H9 (cell line): ENCODE measurements at regions not wholly inside any gene's neighbourhood (a gene's known extent, or its start where the extent isn't known, plus 50 kb on each side); places are given as distances from the start of the nearest gene placed in this dataset.

Source experiments
- DNase-seq: peaks from one replicate; pipeline ENCODE4 v3.0.0-alpha.2; 2017
- H2AFZ ChIP-seq: one replicate; pipeline ENCODE4 v1.6.1; 2013; ENCODE audit warnings: mild to moderate bottlenecking, low read length, control low read depth, moderate library complexity
- H2AK5ac ChIP-seq: 2 replicates; pipeline ENCODE4 v1.6.1; 2013; ENCODE audit warnings: low read length, control low read depth, mixed read lengths; ENCODE audit not compliant: insufficient read length
- H2BK120ac ChIP-seq: one replicate; pipeline ENCODE4 v1.6.1; 2013; ENCODE audit warnings: low read depth, mild to moderate bottlenecking, low read length, control low read depth, inconsistent platforms; ENCODE audit not compliant: poor library complexity, severe bottlenecking
- H2BK12ac ChIP-seq: 2 replicates; pipeline ENCODE4 v1.6.1; 2013; ENCODE audit warnings: low read length, control low read depth, mixed read lengths, low read depth; ENCODE audit not compliant: insufficient read length
- H2BK15ac ChIP-seq: 2 replicates; pipeline ENCODE4 v1.6.1; 2013; ENCODE audit warnings: low read depth, low read length, control low read depth
- H2BK20ac ChIP-seq: one replicate; pipeline ENCODE4 v1.6.1; 2013; ENCODE audit warnings: low read depth, mild to moderate bottlenecking, low read length, control low read depth, inconsistent platforms; ENCODE audit not compliant: poor library complexity, severe bottlenecking
- H2BK5ac ChIP-seq: 2 replicates; pipeline ENCODE4 v1.6.1; 2013; ENCODE audit warnings: low read length, control low read depth, mixed read lengths; ENCODE audit not compliant: insufficient read length
- H3K14ac ChIP-seq: 2 replicates; pipeline ENCODE4 v1.6.1; 2013; ENCODE audit warnings: low read length, control low read depth; ENCODE audit not compliant: insufficient read depth
- H3K18ac ChIP-seq: 2 replicates; pipeline ENCODE4 v1.6.1; 2013; ENCODE audit warnings: low read depth, mild to moderate bottlenecking, mixed read lengths, low read length, control low read depth; ENCODE audit not compliant: insufficient read length
- H3K23ac ChIP-seq: 2 replicates; pipeline ENCODE4 v1.6.1; 2013; ENCODE audit warnings: low read length, control low read depth, mixed read lengths, low read depth; ENCODE audit not compliant: insufficient read length
- H3K23me2 ChIP-seq: 2 replicates; pipeline ENCODE4 v1.6.1; 2013; ENCODE audit warnings: low read depth, mild to moderate bottlenecking, mixed read lengths, low read length, control low read depth; ENCODE audit not compliant: insufficient read length, poor library complexity, severe bottlenecking
- H3K27ac ChIP-seq: 2 replicates; pipeline ENCODE4 v1.5.1; 2013; ENCODE audit warnings: low read length, control low read depth, mixed read lengths, low read depth; ENCODE audit not compliant: insufficient read length
- H3K27me3 ChIP-seq: 2 replicates; pipeline ENCODE4 v1.6.1; 2013; ENCODE audit warnings: low read length, control low read depth, inconsistent platforms; ENCODE audit not compliant: insufficient read depth
- H3K4ac ChIP-seq: 2 replicates; pipeline ENCODE4 v1.6.1; 2013; ENCODE audit warnings: low read depth, mild to moderate bottlenecking, control low read depth, inconsistent platforms, low read length, moderate library complexity
- H3K4me1 ChIP-seq: 2 replicates; pipeline ENCODE4 v1.6.1; 2013; ENCODE audit warnings: low read length, control low read depth, inconsistent platforms; ENCODE audit not compliant: insufficient read depth
- H3K4me2 ChIP-seq: 2 replicates; pipeline ENCODE4 v1.6.1; 2013; ENCODE audit warnings: low read length, control low read depth, mixed read lengths; ENCODE audit not compliant: insufficient read length, insufficient read depth
- H3K56ac ChIP-seq: 2 replicates; pipeline ENCODE4 v1.6.1; 2013; ENCODE audit warnings: low read depth, mild to moderate bottlenecking, mixed read lengths, low read length, control low read depth; ENCODE audit not compliant: insufficient read length
- H3K79me1 ChIP-seq: 2 replicates; pipeline ENCODE4 v1.6.1; 2013; ENCODE audit warnings: low read depth, mild to moderate bottlenecking, moderate library complexity, low read length, control low read depth, inconsistent platforms; ENCODE audit not compliant: insufficient read depth, poor library complexity, severe bottlenecking
- H3K79me2 ChIP-seq: 2 replicates; pipeline ENCODE4 v1.6.1; 2013; ENCODE audit warnings: low read length, control low read depth, inconsistent platforms; ENCODE audit not compliant: insufficient read depth
- H3K9ac ChIP-seq: 2 replicates; pipeline ENCODE4 v1.6.1; 2013; ENCODE audit warnings: low read length, control low read depth, mixed read lengths; ENCODE audit not compliant: insufficient read length; ENCODE audit errors: extremely low read depth
- H3K9me3 ChIP-seq: one replicate; pipeline ENCODE4 v1.6.1; 2013; ENCODE audit warnings: low read depth, low read length, inconsistent platforms; ENCODE audit not compliant: control insufficient read depth
- H3T11ph ChIP-seq: one replicate; pipeline ENCODE4 v1.6.1; 2013; ENCODE audit warnings: mild to moderate bottlenecking, low read length, control low read depth, inconsistent platforms
- H4K20me1 ChIP-seq: one replicate; pipeline ENCODE4 v1.6.1; 2013; ENCODE audit not compliant: control insufficient read depth, insufficient read length, insufficient read depth
- H4K5ac ChIP-seq: 2 replicates; pipeline ENCODE4 v1.6.1; 2013; ENCODE audit warnings: low read depth, mild to moderate bottlenecking, mixed read lengths, low read length, control low read depth; ENCODE audit not compliant: insufficient read length
- H4K8ac ChIP-seq: replicated peaks from 2 replicates; pipeline ENCODE4 v1.6.1; 2013; ENCODE audit warnings: low read length, control low read depth, mixed read lengths, low read depth; ENCODE audit not compliant: insufficient read length
- H4K91ac ChIP-seq: 2 replicates; pipeline ENCODE4 v1.6.1; 2013; ENCODE audit warnings: low read depth, mild to moderate bottlenecking, moderate library complexity, mixed read lengths, low read length, control low read depth; ENCODE audit not compliant: insufficient read length
- H3K27ac Mint-ChIP-seq, 3 experiments: 2 replicates in 2 of 3; 3 replicates in 1 of 3; pipeline ENCODE4 v1.8.0; 2020 to 2021; ENCODE audit warnings: mixed read lengths in 3 of 3, mild to moderate bottlenecking in 1 of 3, moderate library complexity in 1 of 3
- H3K27me3 Mint-ChIP-seq: 2 replicates; pipeline ENCODE4 v1.8.0; 2021; ENCODE audit warnings: low read depth, mild to moderate bottlenecking, moderate library complexity, mixed read lengths
- H3K36me3 Mint-ChIP-seq, 3 experiments: 2 replicates in 2 of 3; 3 replicates in 1 of 3; pipeline ENCODE4 v1.8.0; 2020 to 2021; ENCODE audit warnings: low read depth in 3 of 3, mixed read lengths in 3 of 3; ENCODE audit not compliant: insufficient read depth in 1 of 3
- H3K4me1 Mint-ChIP-seq, 2 experiments: 2 replicates each; pipeline ENCODE4 v1.8.0; 2020; ENCODE audit warnings: mixed read lengths in 2 of 2
- H3K4me3 Mint-ChIP-seq, 2 experiments: 2 replicates in 1 of 2; 3 replicates in 1 of 2; pipeline ENCODE4 v1.8.0; 2020 to 2021; ENCODE audit warnings: mild to moderate bottlenecking in 2 of 2, mixed read lengths in 2 of 2, moderate library complexity in 1 of 2
- H3K9me3 Mint-ChIP-seq, 2 experiments: 2 replicates in 1 of 2; 3 replicates in 1 of 2; pipeline ENCODE4 v1.8.0; 2020; ENCODE audit warnings: mild to moderate bottlenecking in 2 of 2, mixed read lengths in 2 of 2, moderate library complexity in 1 of 2
- CTCF ChIP-seq: fragments of 200-600 bp; sonication (generic); conservative IDR thresholded peaks from 3 replicates; pipeline ENCODE4 v1.8.0; 2021; ENCODE audit warnings: antibody characterized with exemption, mild to moderate bottlenecking
- WGBS: extraction: QIAGEN DNeasy Blood & Tissue Kit; methylation state at CpG from one replicate; pipeline ENCODE4 v1.1.7; 2013; ENCODE audit warnings: missing lambda C conversion rate, low lambda C conversion rate, mixed read lengths; ENCODE audit not compliant: insufficient read length; ENCODE audit errors: extremely low coverage; 5-methylcytosine and 5-hydroxymethylcytosine counted together

GRCh38 chrX:758917-759316 lies 128.3 kb downstream of the SHOX start:
- no peak overlapping the region for H2BK20ac ChIP-seq
- H2AK5ac ChIP-seq, result no peak overlapping the region
- H4K8ac ChIP-seq, result no peak overlapping the region
- no peaks in the 10 kb centered on the region for H3K27me3 ChIP-seq
- no peak overlapping the region for H4K91ac ChIP-seq
- no peak overlapping the region for H2AFZ ChIP-seq
- H3K79me1 ChIP-seq, result no peaks in the 10 kb centered on the region
- peaks cover 2 to 11% (median 4%) of the 10 kb centered on the region in 3 experiments for H3K36me3 Mint-ChIP-seq
- H3K4me1 Mint-ChIP-seq, result no peaks in the 10 kb centered on the region
- H3K4me3 Mint-ChIP-seq, result no peak overlapping the region
- no peak overlapping the region for H2BK120ac ChIP-seq
- H3K9me3 Mint-ChIP-seq, result peaks cover 14 to 15% of the 10 kb centered on the region in 2 experiments; a peak in 4 of 5 replicates
- H4K5ac ChIP-seq, result no peak overlapping the region
- no peak overlapping the region for H2BK5ac ChIP-seq
- no peak overlapping the region for H3K18ac ChIP-seq
- no peaks in the 10 kb centered on the region for H3K79me2 ChIP-seq
- H3K9ac ChIP-seq, result no peak overlapping the region
- no peak overlapping the region for H3K4me2 ChIP-seq
- WGBS, result no CpG with 5 or more reads among the region's 6 CpGs
- H2BK12ac ChIP-seq, result no peak overlapping the region
- H3K23ac ChIP-seq, result no peak overlapping the region
- no peak overlapping the region; a peak in 1 of 7 replicates for H3K27ac Mint-ChIP-seq
- H3K9me3 ChIP-seq, result no peaks in the 10 kb centered on the region
- H3K56ac ChIP-seq, result no peak overlapping the region
- no peak overlapping the region for H3K4ac ChIP-seq
- H3K4me1 ChIP-seq, result no peaks in the 10 kb centered on the region
- H3K27ac ChIP-seq, result no peak overlapping the region
- H3K23me2 ChIP-seq, result no peaks in the 10 kb centered on the region
- no peaks in the 10 kb centered on the region for H4K20me1 ChIP-seq
- peaks cover 41% of the 10 kb centered on the region for H3K27me3 Mint-ChIP-seq
- no peak overlapping the region for H3K14ac ChIP-seq
- no peak overlapping the region for H2BK15ac ChIP-seq
- no peak for DNase-seq
- TF ChIP-seq CTCF, result no peak
- H3T11ph ChIP-seq, result no peak overlapping the region
